ENCODE measurements at regions not wholly inside any gene's neighbourhood (a gene's known extent, or its start where the extent isn't known, plus 50 kb on each side); places are given as distances from the start of the nearest gene placed in this dataset.

DNA sequence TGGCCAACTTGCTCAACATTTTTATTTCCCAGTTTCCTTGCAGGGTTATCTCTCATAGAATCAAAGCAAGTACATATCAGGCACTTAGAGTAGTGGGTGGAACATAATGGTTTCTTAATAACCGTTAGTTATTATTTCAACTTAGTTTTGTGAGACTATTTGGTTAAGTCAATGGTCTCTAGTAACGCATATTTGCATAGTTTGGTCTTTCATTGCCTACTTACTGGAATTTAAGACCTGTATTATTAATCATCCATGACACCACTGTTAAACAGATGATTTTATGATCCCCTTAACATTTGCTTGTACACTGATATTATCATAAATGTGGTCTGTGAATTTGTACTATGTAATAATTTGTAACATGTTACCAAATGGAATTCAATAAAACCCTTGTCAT lies 70.9 kb upstream of the SMIM31 start:
- TF ChIP-seq, protein P1, sequence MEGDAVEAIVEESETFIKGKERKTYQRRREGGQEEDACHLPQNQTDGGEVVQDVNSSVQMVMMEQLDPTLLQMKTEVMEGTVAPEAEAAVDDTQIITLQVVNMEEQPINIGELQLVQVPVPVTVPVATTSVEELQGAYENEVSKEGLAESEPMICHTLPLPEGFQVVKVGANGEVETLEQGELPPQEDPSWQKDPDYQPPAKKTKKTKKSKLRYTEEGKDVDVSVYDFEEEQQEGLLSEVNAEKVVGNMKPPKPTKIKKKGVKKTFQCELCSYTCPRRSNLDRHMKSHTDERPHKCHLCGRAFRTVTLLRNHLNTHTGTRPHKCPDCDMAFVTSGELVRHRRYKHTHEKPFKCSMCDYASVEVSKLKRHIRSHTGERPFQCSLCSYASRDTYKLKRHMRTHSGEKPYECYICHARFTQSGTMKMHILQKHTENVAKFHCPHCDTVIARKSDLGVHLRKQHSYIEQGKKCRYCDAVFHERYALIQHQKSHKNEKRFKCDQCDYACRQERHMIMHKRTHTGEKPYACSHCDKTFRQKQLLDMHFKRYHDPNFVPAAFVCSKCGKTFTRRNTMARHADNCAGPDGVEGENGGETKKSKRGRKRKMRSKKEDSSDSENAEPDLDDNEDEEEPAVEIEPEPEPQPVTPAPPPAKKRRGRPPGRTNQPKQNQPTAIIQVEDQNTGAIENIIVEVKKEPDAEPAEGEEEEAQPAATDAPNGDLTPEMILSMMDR (IDR thresholded peaks at IDR 0.05): no peak
- TF ChIP-seq POLR2A (IDR thresholded peaks at IDR 0.05): no peak
